NCI-H2081 treated with DMSO at 0.1 percent for 48 hours (cell line): ENCODE measurements at regions not wholly inside any gene's neighbourhood (a gene's known extent, or its start where the extent isn't known, plus 50 kb on each side); places are given as distances from the start of the nearest gene placed in this dataset.
A peak's percentile ranks its signal among the peaks of the same experiment; 100 is the strongest.

Experiments
- DNase-seq: peaks from one replicate; lab custom pipeline; 2025; lab: John Stamatoyannopoulos, UW

- no peak for DNase-seq
Observed at GRCh38 chr12:130017591-130018449, 114.0 kb upstream of the TMEM132D start.

- DNase-seq = no peak
Observed at GRCh38 chr12:130018614-130019013, 114.8 kb upstream of the TMEM132D start.

- peak; percentile 17 for DNase-seq
Observed at GRCh38 chr12:130026608-130027176, 122.9 kb upstream of the TMEM132D start.

GRCh38 chr12:130027798-130028197 lies 124.0 kb upstream of the TMEM132D start:
- no peak for DNase-seq

GRCh38 chr12:130029151-130029550 lies 125.3 kb upstream of the TMEM132D start:
- no peak for DNase-seq

GRCh38 chr12:130031041-130031440 lies 127.2 kb upstream of the TMEM132D start:
- DNase-seq = no peak

GRCh38 chr12:130031571-130032189 lies 127.9 kb upstream of the TMEM132D start:
- DNase-seq = no peak

- no peak for DNase-seq
Observed at GRCh38 chr12:130041983-130042812, 120.1 kb upstream of the FZD10 start.

- DNase-seq = no peak
Observed at GRCh38 chr12:130043685-130044406, 118.4 kb upstream of the FZD10 start.

GRCh38 chr12:130044991-130045621 lies 117.2 kb upstream of the FZD10 start:
- DNase-seq = no peak

- DNase-seq = no peak
Observed at GRCh38 chr12:130049666-130050065, 112.6 kb upstream of the FZD10 start.

- no peak for DNase-seq
Observed at GRCh38 chr12:130051900-130052299, 110.4 kb upstream of the FZD10 start.

GRCh38 chr12:130053651-130054069 lies 108.6 kb upstream of the FZD10 start:
- no peak for DNase-seq

- DNase-seq = no peak
Observed at GRCh38 chr12:130054803-130055202, 107.5 kb upstream of the FZD10 start.

- no peak for DNase-seq
Observed at GRCh38 chr12:130058926-130059472, 103.3 kb upstream of the FZD10 start.

- DNase-seq = no peak
Observed at GRCh38 chr12:130063866-130064265, 98.4 kb upstream of the FZD10 start.

- no peak for DNase-seq
Observed at GRCh38 chr12:130064999-130065398, 97.3 kb upstream of the FZD10 start.

- no peak for DNase-seq
Observed at GRCh38 chr12:130066742-130067141, 95.5 kb upstream of the FZD10 start.

GRCh38 chr12:130068741-130069140 lies 93.5 kb upstream of the FZD10 start:
- no peak for DNase-seq

- DNase-seq = no peak
Observed at GRCh38 chr12:130070126-130070611, 92.1 kb upstream of the FZD10 start.

GRCh38 chr12:130073721-130074120 lies 88.5 kb upstream of the FZD10 start:
- no peak for DNase-seq
